ENCODE measurements at regions not wholly inside any gene's neighbourhood (a gene's known extent, or its start where the extent isn't known, plus 50 kb on each side); places are given as distances from the start of the nearest gene placed in this dataset.

- BruUV-seq (replicated peaks), result no TSS peak
- intact Hi-C loops (cut with micrococcal nuclease; ENCODE audit: unreplicated experiment), result no loop called here
- no peaks in the 10 kb centered on the region for H3K4me1 ChIP-seq (ENCODE audit: insufficient read depth, low read length, poor library complexity, severe bottlenecking)
- CTCF ChIA-PET, result no interaction called here
- H3K4me3 ChIP-seq (ENCODE audit: low read depth, low read length, poor library complexity, severe bottlenecking), result no peak overlapping the region
- H3K9me3 ChIP-seq (ENCODE audit: low read depth, low read length, poor library complexity, severe bottlenecking), result no peaks in the 10 kb centered on the region
- no peaks in the 10 kb centered on the region for H3K36me3 ChIP-seq (ENCODE audit: insufficient read depth, low read length, poor library complexity, severe bottlenecking)
- no peak overlapping the region for H3K27ac ChIP-seq (ENCODE audit: low read depth, low read length, poor library complexity, severe bottlenecking)
- no peaks in the 10 kb centered on the region for H3K27me3 ChIP-seq (replicated peaks; ENCODE audit: insufficient read depth, low read depth, low read length, poor library complexity)
- POLR2A ChIA-PET (ENCODE audit: low non-redundant PET), result no interaction called here
- TF ChIP-seq EZH2 (IDR thresholded peaks at IDR 0.05; ENCODE audit: borderline replicate concordance, low read depth, low read length, poor library complexity, severe bottlenecking), result no peak
- TF ChIP-seq, protein P1, sequence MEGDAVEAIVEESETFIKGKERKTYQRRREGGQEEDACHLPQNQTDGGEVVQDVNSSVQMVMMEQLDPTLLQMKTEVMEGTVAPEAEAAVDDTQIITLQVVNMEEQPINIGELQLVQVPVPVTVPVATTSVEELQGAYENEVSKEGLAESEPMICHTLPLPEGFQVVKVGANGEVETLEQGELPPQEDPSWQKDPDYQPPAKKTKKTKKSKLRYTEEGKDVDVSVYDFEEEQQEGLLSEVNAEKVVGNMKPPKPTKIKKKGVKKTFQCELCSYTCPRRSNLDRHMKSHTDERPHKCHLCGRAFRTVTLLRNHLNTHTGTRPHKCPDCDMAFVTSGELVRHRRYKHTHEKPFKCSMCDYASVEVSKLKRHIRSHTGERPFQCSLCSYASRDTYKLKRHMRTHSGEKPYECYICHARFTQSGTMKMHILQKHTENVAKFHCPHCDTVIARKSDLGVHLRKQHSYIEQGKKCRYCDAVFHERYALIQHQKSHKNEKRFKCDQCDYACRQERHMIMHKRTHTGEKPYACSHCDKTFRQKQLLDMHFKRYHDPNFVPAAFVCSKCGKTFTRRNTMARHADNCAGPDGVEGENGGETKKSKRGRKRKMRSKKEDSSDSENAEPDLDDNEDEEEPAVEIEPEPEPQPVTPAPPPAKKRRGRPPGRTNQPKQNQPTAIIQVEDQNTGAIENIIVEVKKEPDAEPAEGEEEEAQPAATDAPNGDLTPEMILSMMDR (conservative IDR thresholded peaks at IDR 0.05; ENCODE audit: low read depth, low read length), result no peak
- no peak for DNase-seq (ENCODE audit: low spot score)
Measured at GRCh38 chr3:74787011-74787410, 172.6 kb upstream of the CNTN3 start.

DNA sequence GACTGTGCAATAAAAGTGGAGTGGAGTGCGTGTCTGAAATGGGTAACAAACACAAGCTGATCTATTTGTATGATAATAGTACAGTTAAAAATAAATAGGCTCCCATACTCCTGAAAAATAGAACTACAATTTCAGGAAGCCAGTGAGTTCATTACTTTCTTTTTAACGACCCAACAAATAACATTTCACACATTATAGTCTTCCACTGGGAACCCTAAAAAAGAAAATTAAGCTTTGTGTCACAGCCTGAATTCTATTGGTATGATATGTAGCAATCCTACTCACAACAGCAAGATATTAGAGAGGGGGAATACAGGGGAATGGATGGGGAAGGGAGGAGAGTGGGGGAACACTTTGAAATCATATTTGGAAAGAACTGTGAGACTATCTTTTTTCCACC, 156.9 kb upstream of the CNTN3 start:
- no peak for DNase-seq (ENCODE audit: low spot score)
- no peak for TF ChIP-seq EZH2 (IDR thresholded peaks at IDR 0.05; ENCODE audit: borderline replicate concordance, low read depth, low read length, poor library complexity, severe bottlenecking)
- TF ChIP-seq, protein P1 (conservative IDR thresholded peaks at IDR 0.05; ENCODE audit: low read depth, low read length), result no peak
- Histone ChIP-seq H3K36me3 (ENCODE audit: insufficient read depth, low read length, poor library complexity, severe bottlenecking) (no peaks in the 10 kb centered on the region), H3K4me3 (ENCODE audit: low read depth, low read length, poor library complexity, severe bottlenecking) (no peak overlapping the region), H3K4me1 (ENCODE audit: insufficient read depth, low read length, poor library complexity, severe bottlenecking) (no peaks in the 10 kb centered on the region), H3K9me3 (ENCODE audit: low read depth, low read length, poor library complexity, severe bottlenecking) (no peaks in the 10 kb centered on the region), H3K27ac (ENCODE audit: low read depth, low read length, poor library complexity, severe bottlenecking) (no peak overlapping the region), H3K27me3 (replicated peaks; ENCODE audit: insufficient read depth, low read depth, low read length, poor library complexity) (no peaks in the 10 kb centered on the region)
- CTCF ChIA-PET, result no interaction called here
- intact Hi-C loops (cut with micrococcal nuclease; ENCODE audit: unreplicated experiment), result no loop called here
- POLR2A ChIA-PET (ENCODE audit: low non-redundant PET), result no interaction called here
- no TSS peak for BruUV-seq (replicated peaks)

DNA sequence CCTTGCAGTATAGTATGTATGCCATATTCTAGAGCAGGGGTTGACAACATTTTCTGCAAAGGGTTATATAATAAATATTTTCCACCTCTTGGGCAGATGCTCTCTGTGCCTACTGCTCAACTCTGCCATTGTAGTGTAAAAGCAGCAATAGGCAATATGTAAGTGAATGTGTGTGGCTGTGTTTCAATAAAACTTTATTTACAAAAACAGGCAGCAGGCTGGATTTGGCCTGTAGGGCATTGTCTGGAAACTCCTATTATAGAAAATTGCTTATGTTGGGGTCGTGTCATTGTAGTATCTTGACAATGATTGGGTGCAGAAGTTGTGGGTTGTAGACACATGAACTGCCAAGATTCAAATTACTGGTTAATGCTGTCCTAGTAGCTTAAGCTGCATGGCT, 153.6 kb upstream of the CNTN3 start:
- BruUV-seq (replicated peaks), result no TSS peak
- Histone ChIP-seq H3K27ac (ENCODE audit: low read depth, low read length, poor library complexity, severe bottlenecking) (no peak overlapping the region), H3K4me3 (ENCODE audit: low read depth, low read length, poor library complexity, severe bottlenecking) (no peak overlapping the region), H3K4me1 (ENCODE audit: insufficient read depth, low read length, poor library complexity, severe bottlenecking) (no peaks in the 10 kb centered on the region), H3K27me3 (replicated peaks; ENCODE audit: insufficient read depth, low read depth, low read length, poor library complexity) (no peaks in the 10 kb centered on the region), H3K36me3 (ENCODE audit: insufficient read depth, low read length, poor library complexity, severe bottlenecking) (no peaks in the 10 kb centered on the region), H3K9me3 (ENCODE audit: low read depth, low read length, poor library complexity, severe bottlenecking) (no peaks in the 10 kb centered on the region)
- intact Hi-C loops (cut with micrococcal nuclease; ENCODE audit: unreplicated experiment), result no loop called here
- ChIA-PET CTCF (no interaction called here), POLR2A (ENCODE audit: low non-redundant PET) (no interaction called here)
- no peak for DNase-seq (ENCODE audit: low spot score)
- TF ChIP-seq, protein P1 (conservative IDR thresholded peaks at IDR 0.05; ENCODE audit: low read depth, low read length), result no peak
- TF ChIP-seq EZH2 (IDR thresholded peaks at IDR 0.05; ENCODE audit: borderline replicate concordance, low read depth, low read length, poor library complexity, severe bottlenecking), result no peak

Data from A673 (cell line).